ENCODE measurements at regions not wholly inside any gene's neighbourhood (a gene's known extent, or its start where the extent isn't known, plus 50 kb on each side); places are given as distances from the start of the nearest gene placed in this dataset.

GRCh38 chr6:40881501-40881900 lies 157.5 kb downstream of the UNC5CL start:
- no peak for DNase-seq
- 82 to 84% methylated on average over 1 to 2 of the region's 2 CpGs for WGBS, 2 donors
- Histone ChIP-seq H3K4me1 (no peaks in the 10 kb centered on the region), H3K27ac (no peak overlapping the region), H3K36me3 (no peaks in the 10 kb centered on the region), H3K27me3 (no peaks in the 10 kb centered on the region), H3K9me3 (peaks cover 0 to 4% (median 0%) of the 10 kb centered on the region in 4 donors), H3K4me3 (no peak overlapping the region)
- TF ChIP-seq CTCF (IDR thresholded peaks at IDR 0.05) (no peak), POLR2AphosphoS5 (IDR thresholded peaks at IDR 0.05) (no peak), EP300 (IDR thresholded peaks at IDR 0.05) (no peak), POLR2A (IDR thresholded peaks at IDR 0.05) (no peak)
- no peak for ATAC-seq (ENCODE audit: low FRiP score in 2 of 2)

- Histone ChIP-seq H3K27ac (no peak overlapping the region), H3K4me3 (no peak overlapping the region), H3K9me3 (peaks cover 0 to 4% (median 0%) of the 10 kb centered on the region in 4 donors), H3K27me3 (no peaks in the 10 kb centered on the region), H3K4me1 (no peaks in the 10 kb centered on the region), H3K36me3 (no peaks in the 10 kb centered on the region)
- TF ChIP-seq CTCF (IDR thresholded peaks at IDR 0.05): no peak
- TF ChIP-seq EP300 (IDR thresholded peaks at IDR 0.05): no peak
- no peak for TF ChIP-seq POLR2A (IDR thresholded peaks at IDR 0.05)
- TF ChIP-seq POLR2AphosphoS5 (IDR thresholded peaks at IDR 0.05): no peak
- ATAC-seq (ENCODE audit: low FRiP score in 2 of 2) (no peak), DNase-seq (no peak)
- WGBS, 2 donors: 72 to 83% methylated on average over 2 of the region's 2 CpGs
Observed at GRCh38 chr6:40880906-40881305, 158.1 kb downstream of the UNC5CL start.

- TF ChIP-seq POLR2AphosphoS5 (IDR thresholded peaks at IDR 0.05): no peak
- TF ChIP-seq EP300 (IDR thresholded peaks at IDR 0.05): no peak
- no peak for TF ChIP-seq CTCF (IDR thresholded peaks at IDR 0.05)
- TF ChIP-seq POLR2A (IDR thresholded peaks at IDR 0.05): no peak
- no peaks in the 10 kb centered on the region for H3K4me1 ChIP-seq
- no peak for DNase-seq
Observed at GRCh38 chr6:40879169-40879568, 159.9 kb downstream of the UNC5CL start.

GRCh38 chr6:40877362-40877761 lies 161.7 kb downstream of the UNC5CL start:
- Histone ChIP-seq H3K36me3 (no peaks in the 10 kb centered on the region), H3K4me1 (no peaks in the 10 kb centered on the region), H3K27me3 (no peaks in the 10 kb centered on the region), H3K4me3 (no peak overlapping the region), H3K27ac (no peak overlapping the region), H3K9me3 (peaks cover 0 to 4% (median 0%) of the 10 kb centered on the region in 4 donors)
- no peak for TF ChIP-seq CTCF (IDR thresholded peaks at IDR 0.05)
- ATAC-seq (ENCODE audit: low FRiP score in 2 of 2): no peak
- DNase-seq: no peak
- WGBS, 2 donors: 43 to 70% methylated on average over 1 of the region's 1 CpG

More at GRCh38 chr6:40879169-40879568, 159.9 kb downstream of the UNC5CL start:
- H3K27ac ChIP-seq: no peak overlapping the region
- no peaks in the 10 kb centered on the region for H3K27me3 ChIP-seq
- WGBS, 2 donors: 88% methylated on average over 2 of the region's 2 CpGs
- no peak for ATAC-seq (ENCODE audit: low FRiP score in 2 of 2)
- no peaks in the 10 kb centered on the region for H3K36me3 ChIP-seq
- H3K4me3 ChIP-seq: no peak overlapping the region
- H3K9me3 ChIP-seq: peaks cover 0 to 4% (median 0%) of the 10 kb centered on the region in 4 donors

- Histone ChIP-seq H3K9me3 (peaks cover 0 to 4% (median 0%) of the 10 kb centered on the region in 4 donors), H3K4me1 (no peaks in the 10 kb centered on the region), H3K4me3 (no peak overlapping the region), H3K27me3 (no peaks in the 10 kb centered on the region), H3K27ac (no peak overlapping the region), H3K36me3 (no peaks in the 10 kb centered on the region)
- WGBS, 2 donors: 70 to 81% methylated on average over 2 of the region's 2 CpGs
- ATAC-seq (ENCODE audit: low FRiP score in 2 of 2) (no peak), DNase-seq (no peak)
- TF ChIP-seq POLR2AphosphoS5 (IDR thresholded peaks at IDR 0.05): no peak
Observed at GRCh38 chr6:40876336-40876735, 162.7 kb downstream of the UNC5CL start.
